Chondrocyte (in vitro differentiated cells): ENCODE measurements at regions not wholly inside any gene's neighbourhood (a gene's known extent, or its start where the extent isn't known, plus 50 kb on each side); places are given as distances from the start of the nearest gene placed in this dataset.

ENCODE experiments used
- DNase-seq: peaks from one replicate; pipeline ENCODE4 v3.0.0; 2021; ENCODE audit warnings: mixed read lengths, low spot score
- H3K27ac Mint-ChIP-seq: one replicate; pipeline ENCODE4 v1.8.0; 2021; ENCODE audit warnings: mild to moderate bottlenecking, moderate library complexity, mixed read lengths; ENCODE audit not compliant: unreplicated experiment
- H3K27me3 Mint-ChIP-seq: 2 replicates; pipeline ENCODE4 v1.8.0; 2021; ENCODE audit warnings: low read depth, mixed read lengths
- H3K36me3 Mint-ChIP-seq: 2 replicates; pipeline ENCODE4 v1.8.0; 2021; ENCODE audit warnings: low read depth, mixed read lengths
- H3K4me1 Mint-ChIP-seq: 2 replicates; pipeline ENCODE4 v1.8.0; 2021; ENCODE audit warnings: low read depth, mild to moderate bottlenecking, mixed read lengths
- H3K4me3 Mint-ChIP-seq: one replicate; pipeline ENCODE4 v1.8.0; 2021; ENCODE audit warnings: mild to moderate bottlenecking, moderate library complexity, mixed read lengths; ENCODE audit not compliant: unreplicated experiment
- H3K9me3 Mint-ChIP-seq: 2 replicates; pipeline ENCODE4 v1.8.0; 2021; ENCODE audit warnings: low read depth, mixed read lengths
- TF ChIP-seq, protein P1 (sequence below): fragments of 200-600 bp; sonication (generic); IDR thresholded peaks from 2 replicates; pipeline ENCODE4 v1.5.0; 2021; ENCODE audit warnings: antibody characterized with exemption, mild to moderate bottlenecking, moderate library complexity

DNA sequence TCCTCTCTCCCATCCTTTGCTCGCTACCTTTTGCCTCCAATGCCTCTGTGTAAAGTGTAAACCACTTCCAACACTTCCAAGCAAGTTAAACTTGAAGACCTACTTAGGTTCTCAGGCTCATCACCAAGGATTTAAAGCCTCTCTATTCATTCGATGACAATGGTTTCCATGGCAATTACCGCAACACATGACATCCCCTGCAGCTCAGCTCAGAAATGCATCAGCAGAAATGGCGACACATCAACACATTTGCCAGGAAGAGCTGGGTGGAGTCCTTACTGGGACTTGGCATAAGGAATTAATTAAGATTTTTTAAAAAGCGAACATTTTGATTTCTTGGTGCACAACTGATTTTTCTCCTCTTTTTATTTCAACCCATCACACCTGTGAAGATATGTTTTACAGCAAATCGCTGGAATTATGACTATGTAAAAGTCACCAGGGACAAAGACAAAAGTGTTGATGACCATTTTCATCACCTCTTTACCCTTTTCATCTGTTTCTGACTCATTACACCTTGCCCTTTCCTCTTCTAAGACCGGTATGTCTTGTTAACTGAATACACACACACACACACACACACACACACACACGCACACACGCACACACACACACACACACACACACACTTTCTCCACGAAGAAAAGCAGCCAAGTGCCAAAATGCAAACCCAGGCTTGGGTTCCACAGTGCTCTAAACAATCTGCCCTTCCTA, 453.4 kb upstream of the CELF2 start:
- Mint-ChIP-seq H3K27ac (no peak overlapping the region), H3K4me3 (no peak overlapping the region), H3K27me3 (peaks cover 2% of the 10 kb centered on the region), H3K9me3 (peaks cover 3% of the 10 kb centered on the region), H3K36me3 (no peaks in the 10 kb centered on the region), H3K4me1 (no peaks in the 10 kb centered on the region)
- TF ChIP-seq, protein P1, sequence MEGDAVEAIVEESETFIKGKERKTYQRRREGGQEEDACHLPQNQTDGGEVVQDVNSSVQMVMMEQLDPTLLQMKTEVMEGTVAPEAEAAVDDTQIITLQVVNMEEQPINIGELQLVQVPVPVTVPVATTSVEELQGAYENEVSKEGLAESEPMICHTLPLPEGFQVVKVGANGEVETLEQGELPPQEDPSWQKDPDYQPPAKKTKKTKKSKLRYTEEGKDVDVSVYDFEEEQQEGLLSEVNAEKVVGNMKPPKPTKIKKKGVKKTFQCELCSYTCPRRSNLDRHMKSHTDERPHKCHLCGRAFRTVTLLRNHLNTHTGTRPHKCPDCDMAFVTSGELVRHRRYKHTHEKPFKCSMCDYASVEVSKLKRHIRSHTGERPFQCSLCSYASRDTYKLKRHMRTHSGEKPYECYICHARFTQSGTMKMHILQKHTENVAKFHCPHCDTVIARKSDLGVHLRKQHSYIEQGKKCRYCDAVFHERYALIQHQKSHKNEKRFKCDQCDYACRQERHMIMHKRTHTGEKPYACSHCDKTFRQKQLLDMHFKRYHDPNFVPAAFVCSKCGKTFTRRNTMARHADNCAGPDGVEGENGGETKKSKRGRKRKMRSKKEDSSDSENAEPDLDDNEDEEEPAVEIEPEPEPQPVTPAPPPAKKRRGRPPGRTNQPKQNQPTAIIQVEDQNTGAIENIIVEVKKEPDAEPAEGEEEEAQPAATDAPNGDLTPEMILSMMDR, result no peak
- DNase-seq, result no peak

DNA sequence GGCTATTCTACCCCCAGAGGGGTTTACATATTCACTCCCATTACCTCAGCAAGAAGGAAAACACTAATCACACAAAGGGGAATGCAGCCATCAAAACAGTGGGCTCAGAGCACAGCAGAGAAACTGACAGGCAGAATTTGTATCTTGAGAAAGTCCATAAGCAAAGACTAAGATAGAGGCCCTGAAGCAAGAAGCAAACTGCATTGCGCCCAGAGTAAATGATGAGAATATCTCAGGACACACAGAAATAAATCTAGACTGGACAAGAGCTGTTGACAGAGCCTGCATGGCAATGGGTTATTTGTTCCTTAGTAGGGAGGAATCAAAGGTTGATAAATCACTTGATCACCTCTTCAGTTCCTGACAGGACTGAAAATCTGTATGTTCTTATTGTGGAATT, 440.7 kb upstream of the CELF2 start:
- Mint-ChIP-seq H3K4me3 (no peak overlapping the region), H3K27ac (no peak overlapping the region), H3K27me3 (no peaks in the 10 kb centered on the region), H3K4me1 (no peaks in the 10 kb centered on the region), H3K36me3 (no peaks in the 10 kb centered on the region), H3K9me3 (peaks cover 3% of the 10 kb centered on the region)
- TF ChIP-seq, protein P1, result no peak
- no peak for DNase-seq

DNA sequence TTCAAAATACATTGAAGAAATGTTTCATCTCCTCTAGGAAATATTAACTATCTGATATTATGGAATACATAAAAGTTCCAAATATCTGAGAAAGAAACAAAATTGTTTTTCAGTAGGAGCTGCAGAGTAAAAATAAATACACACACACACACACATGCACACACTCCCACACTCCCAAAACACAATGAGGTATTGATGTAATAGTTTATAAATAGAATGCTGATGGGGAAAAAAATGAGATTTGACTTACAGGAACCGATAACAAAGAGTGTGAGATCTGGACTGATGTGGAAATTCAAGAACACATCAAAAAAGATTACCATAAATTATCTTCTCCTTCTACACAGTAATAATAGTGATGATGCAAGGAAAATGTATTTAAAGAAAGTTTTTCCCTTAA, 438.0 kb upstream of the CELF2 start:
- no peaks in the 10 kb centered on the region for H3K4me1 Mint-ChIP-seq
- H3K27ac Mint-ChIP-seq, result no peak overlapping the region
- H3K9me3 Mint-ChIP-seq, result no peaks in the 10 kb centered on the region
- H3K4me3 Mint-ChIP-seq, result no peak overlapping the region
- no peak for DNase-seq
- H3K27me3 Mint-ChIP-seq, result no peaks in the 10 kb centered on the region
- TF ChIP-seq, protein P1, result no peak
- H3K36me3 Mint-ChIP-seq, result no peaks in the 10 kb centered on the region

DNA sequence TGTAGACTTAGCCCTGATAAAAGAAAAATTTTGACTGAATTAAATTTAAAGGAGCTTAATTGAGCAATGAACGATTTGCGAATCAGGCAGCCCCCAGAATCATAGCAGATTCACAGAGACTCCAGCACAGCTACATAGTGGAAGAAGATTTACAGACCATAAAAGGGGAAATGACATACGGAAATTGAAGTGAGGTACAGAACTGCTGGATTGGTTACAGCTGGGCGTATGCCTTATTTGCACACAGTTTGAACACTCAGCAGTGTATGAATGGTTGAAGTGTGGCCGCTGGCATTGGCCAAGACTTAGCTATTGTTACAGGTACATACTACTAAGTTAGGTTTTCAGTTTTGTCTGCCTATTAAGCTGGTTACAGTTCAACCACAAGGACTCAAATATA, 433.5 kb upstream of the CELF2 start:
- TF ChIP-seq, protein P1, result no peak
- Mint-ChIP-seq H3K4me1 (peaks cover 18% of the 10 kb centered on the region), H3K27ac (no peak overlapping the region), H3K9me3 (no peaks in the 10 kb centered on the region), H3K36me3 (no peaks in the 10 kb centered on the region), H3K27me3 (no peaks in the 10 kb centered on the region), H3K4me3 (no peak overlapping the region)
- DNase-seq, result no peak

DNA sequence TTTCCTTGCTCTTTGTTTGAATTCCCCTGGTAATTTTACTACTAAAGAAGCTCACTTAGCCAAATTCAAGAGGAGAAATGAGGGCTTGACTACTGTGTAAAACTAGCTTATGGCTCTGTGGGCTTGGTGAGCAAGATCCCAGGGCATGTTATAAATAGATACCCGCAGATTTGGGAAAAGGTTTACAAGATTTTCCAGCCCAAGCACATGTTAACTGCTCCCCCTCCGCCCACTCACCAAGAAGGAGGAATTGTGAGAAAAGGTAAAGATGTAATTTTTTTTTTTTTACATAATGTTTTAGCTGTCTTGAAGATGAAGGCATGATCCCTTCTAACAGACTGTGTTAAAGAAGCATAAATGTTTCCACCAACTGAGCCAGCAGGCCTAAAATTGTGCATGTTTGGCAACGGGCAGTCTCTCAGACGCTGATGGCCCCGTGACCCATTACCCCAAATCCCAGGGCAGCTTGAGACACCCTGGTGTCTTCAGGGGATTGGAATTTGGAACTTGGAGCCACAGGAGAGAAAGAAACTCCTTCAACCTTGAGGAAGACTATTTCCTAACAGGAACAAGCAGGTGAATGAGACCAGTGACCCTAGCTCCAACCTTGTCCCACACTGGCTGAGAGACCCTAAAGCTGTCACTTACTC, 429.8 kb upstream of the CELF2 start:
- no peaks in the 10 kb centered on the region for H3K36me3 Mint-ChIP-seq
- TF ChIP-seq, protein P1, result no peak
- H3K4me3 Mint-ChIP-seq, result no peak overlapping the region
- H3K27ac Mint-ChIP-seq, result no peak overlapping the region
- peaks cover 32% of the 10 kb centered on the region for H3K4me1 Mint-ChIP-seq
- DNase-seq, result no peak
- no peaks in the 10 kb centered on the region for H3K27me3 Mint-ChIP-seq
- H3K9me3 Mint-ChIP-seq, result no peaks in the 10 kb centered on the region
